Activated naive CD8-positive, alpha-beta T cell treated with anti-CD3 and anti-CD28 coated beads for 36 hours (primary cell): ENCODE measurements at regions not wholly inside any gene's neighbourhood (a gene's known extent, or its start where the extent isn't known, plus 50 kb on each side); places are given as distances from the start of the nearest gene placed in this dataset.

Experiments
- DNase-seq: peaks from one replicate; pipeline ENCODE4 v3.0.0; 2021
- H3K27ac Mint-ChIP-seq: one replicate; pipeline ENCODE4 v1.8.0; 2022; ENCODE audit warnings: mild to moderate bottlenecking, moderate library complexity, mixed read lengths
- H3K27me3 Mint-ChIP-seq: one replicate; pipeline ENCODE4 v1.8.0; 2022; ENCODE audit warnings: mild to moderate bottlenecking, mixed read lengths
- H3K36me3 Mint-ChIP-seq: one replicate; pipeline ENCODE4 v1.8.0; 2021; ENCODE audit warnings: mild to moderate bottlenecking, mixed read lengths
- H3K4me1 Mint-ChIP-seq: one replicate; pipeline ENCODE4 v1.8.0; 2021; ENCODE audit warnings: mixed read lengths
- H3K4me3 Mint-ChIP-seq: one replicate; pipeline ENCODE4 v1.8.0; 2022; ENCODE audit warnings: mild to moderate bottlenecking, moderate library complexity, mixed read lengths
- H3K9me3 Mint-ChIP-seq: one replicate; pipeline ENCODE4 v1.8.0; 2022; ENCODE audit warnings: mixed read lengths

GRCh38 chr18:38076346-38077070 lies 510.9 kb upstream of the CELF4 start:
- Mint-ChIP-seq H3K36me3 (no peaks in the 10 kb centered on the region), H3K4me1 (no peaks in the 10 kb centered on the region), H3K9me3 (no peaks in the 10 kb centered on the region), H3K27me3 (no peaks in the 10 kb centered on the region), H3K27ac (no peak overlapping the region), H3K4me3 (no peak overlapping the region)
- no peak for DNase-seq

- H3K36me3 Mint-ChIP-seq, result no peaks in the 10 kb centered on the region
- no peaks in the 10 kb centered on the region for H3K9me3 Mint-ChIP-seq
- H3K27ac Mint-ChIP-seq, result no peak overlapping the region
- H3K4me1 Mint-ChIP-seq, result no peaks in the 10 kb centered on the region
- no peaks in the 10 kb centered on the region for H3K27me3 Mint-ChIP-seq
- no peak overlapping the region for H3K4me3 Mint-ChIP-seq
- DNase-seq, result no peak
Measured at GRCh38 chr18:38074298-38074876, 508.8 kb upstream of the CELF4 start.

GRCh38 chr18:38067821-38068220 lies 502.2 kb upstream of the CELF4 start:
- no peak overlapping the region for H3K27ac Mint-ChIP-seq
- DNase-seq, result no peak
- H3K9me3 Mint-ChIP-seq, result no peaks in the 10 kb centered on the region

GRCh38 chr18:38067086-38067485 lies 501.5 kb upstream of the CELF4 start:
- H3K27ac Mint-ChIP-seq, result no peak overlapping the region
- no peaks in the 10 kb centered on the region for H3K9me3 Mint-ChIP-seq
- no peaks in the 10 kb centered on the region for H3K27me3 Mint-ChIP-seq
- no peak for DNase-seq
- H3K36me3 Mint-ChIP-seq, result no peaks in the 10 kb centered on the region
- H3K4me1 Mint-ChIP-seq, result no peaks in the 10 kb centered on the region
- no peak overlapping the region for H3K4me3 Mint-ChIP-seq

More at GRCh38 chr18:38067821-38068220, 502.2 kb upstream of the CELF4 start:
- no peaks in the 10 kb centered on the region for H3K27me3 Mint-ChIP-seq
- no peak overlapping the region for H3K4me3 Mint-ChIP-seq
- no peaks in the 10 kb centered on the region for H3K36me3 Mint-ChIP-seq
- H3K4me1 Mint-ChIP-seq, result no peaks in the 10 kb centered on the region

GRCh38 chr18:38052879-38053590 lies 487.4 kb upstream of the CELF4 start:
- H3K27me3 Mint-ChIP-seq, result no peaks in the 10 kb centered on the region
- H3K36me3 Mint-ChIP-seq, result no peaks in the 10 kb centered on the region
- H3K9me3 Mint-ChIP-seq, result no peaks in the 10 kb centered on the region
- H3K4me3 Mint-ChIP-seq, result no peak overlapping the region
- DNase-seq, result no peak
- no peak overlapping the region for H3K27ac Mint-ChIP-seq
- H3K4me1 Mint-ChIP-seq, result no peaks in the 10 kb centered on the region

GRCh38 chr18:38047820-38048219 lies 482.2 kb upstream of the CELF4 start:
- no peak for DNase-seq
- Mint-ChIP-seq H3K9me3 (peaks cover 3% of the 10 kb centered on the region), H3K4me3 (no peak overlapping the region), H3K36me3 (no peaks in the 10 kb centered on the region), H3K27ac (no peak overlapping the region), H3K4me1 (no peaks in the 10 kb centered on the region), H3K27me3 (no peaks in the 10 kb centered on the region)

- H3K4me1 Mint-ChIP-seq, result no peaks in the 10 kb centered on the region
Measured at GRCh38 chr18:38046651-38047050, 481.1 kb upstream of the CELF4 start.

GRCh38 chr18:38045845-38046244 lies 480.2 kb upstream of the CELF4 start:
- Mint-ChIP-seq H3K27ac (no peak overlapping the region), H3K27me3 (no peaks in the 10 kb centered on the region), H3K9me3 (peaks cover 3% of the 10 kb centered on the region), H3K36me3 (no peaks in the 10 kb centered on the region), H3K4me3 (no peak overlapping the region), H3K4me1 (no peaks in the 10 kb centered on the region)
- DNase-seq, result no peak

More at GRCh38 chr18:38046651-38047050, 481.1 kb upstream of the CELF4 start:
- Mint-ChIP-seq H3K9me3 (peaks cover 3% of the 10 kb centered on the region), H3K27me3 (no peaks in the 10 kb centered on the region), H3K4me3 (no peak overlapping the region), H3K27ac (no peak overlapping the region), H3K36me3 (no peaks in the 10 kb centered on the region)
- no peak for DNase-seq

GRCh38 chr18:38042211-38042890 lies 476.8 kb upstream of the CELF4 start:
- Mint-ChIP-seq H3K4me3 (no peak overlapping the region), H3K9me3 (peaks cover 3% of the 10 kb centered on the region), H3K36me3 (no peaks in the 10 kb centered on the region), H3K27me3 (no peaks in the 10 kb centered on the region), H3K27ac (no peak overlapping the region), H3K4me1 (no peaks in the 10 kb centered on the region)
- DNase-seq, result no peak

- Mint-ChIP-seq H3K9me3 (peaks cover 2% of the 10 kb centered on the region), H3K4me3 (no peak overlapping the region), H3K4me1 (no peaks in the 10 kb centered on the region), H3K36me3 (no peaks in the 10 kb centered on the region), H3K27ac (no peak overlapping the region), H3K27me3 (peaks cover 3% of the 10 kb centered on the region)
- DNase-seq, result no peak
Measured at GRCh38 chr18:38038242-38038641, 472.6 kb upstream of the CELF4 start.

GRCh38 chr18:38035193-38035592 lies 469.6 kb upstream of the CELF4 start:
- no peaks in the 10 kb centered on the region for H3K4me1 Mint-ChIP-seq
- H3K27me3 Mint-ChIP-seq, result peaks cover 6% of the 10 kb centered on the region
- H3K36me3 Mint-ChIP-seq, result no peaks in the 10 kb centered on the region
- no peak overlapping the region for H3K27ac Mint-ChIP-seq
- H3K9me3 Mint-ChIP-seq, result no peaks in the 10 kb centered on the region
- H3K4me3 Mint-ChIP-seq, result no peak overlapping the region
- no peak for DNase-seq

- H3K27me3 Mint-ChIP-seq, result peaks cover 6% of the 10 kb centered on the region
- no peak overlapping the region for H3K4me3 Mint-ChIP-seq
- no peak overlapping the region for H3K27ac Mint-ChIP-seq
- DNase-seq, result no peak
- H3K9me3 Mint-ChIP-seq, result no peaks in the 10 kb centered on the region
- no peaks in the 10 kb centered on the region for H3K4me1 Mint-ChIP-seq
- no peaks in the 10 kb centered on the region for H3K36me3 Mint-ChIP-seq
Measured at GRCh38 chr18:38033282-38033681, 467.7 kb upstream of the CELF4 start.

GRCh38 chr18:38032516-38032915 lies 466.9 kb upstream of the CELF4 start:
- DNase-seq, result no peak
- Mint-ChIP-seq H3K36me3 (no peaks in the 10 kb centered on the region), H3K4me3 (no peak overlapping the region), H3K27me3 (peaks cover 6% of the 10 kb centered on the region), H3K27ac (no peak overlapping the region), H3K4me1 (no peaks in the 10 kb centered on the region), H3K9me3 (no peaks in the 10 kb centered on the region)

- Mint-ChIP-seq H3K4me1 (no peaks in the 10 kb centered on the region), H3K9me3 (no peaks in the 10 kb centered on the region), H3K36me3 (no peaks in the 10 kb centered on the region), H3K4me3 (no peak overlapping the region), H3K27me3 (peaks cover 3% of the 10 kb centered on the region), H3K27ac (no peak overlapping the region)
- DNase-seq, result no peak
Measured at GRCh38 chr18:38028946-38029345, 463.3 kb upstream of the CELF4 start.

GRCh38 chr18:38025433-38026038 lies 459.9 kb upstream of the CELF4 start:
- Mint-ChIP-seq H3K27ac (no peak overlapping the region), H3K4me3 (no peak overlapping the region), H3K27me3 (no peaks in the 10 kb centered on the region), H3K9me3 (no peaks in the 10 kb centered on the region), H3K4me1 (no peaks in the 10 kb centered on the region), H3K36me3 (no peaks in the 10 kb centered on the region)
- no peak for DNase-seq
